HepG2 (cell line): ENCODE measurements at regions not wholly inside any gene's neighbourhood (a gene's known extent, or its start where the extent isn't known, plus 50 kb on each side); places are given as distances from the start of the nearest gene placed in this dataset.

Experiments used
- ATAC-seq: fragments of 200-7000 bp; cut with Tn5 transposase; 3 replicates; pipeline ENCODE4 v1.9.1; 2020; ENCODE audit warnings: mild to moderate bottlenecking, moderate library complexity
- BruUV-seq: library from RNA; stranded (reverse); fragments of 400-500 nt; replicated peaks from 2 replicates; lab custom pipeline; 2021; lab: Mats Ljungman, UMichigan
- CTCF ChIA-PET: fragments of 300-600 bp; formaldehyde crosslinking; extraction: SDS; loops from one replicate; lab custom pipeline; 2021; ENCODE audit warnings: low total read pairs, inconsistent platforms, low intra/inter-chr PET ratio; lab: Yijun Ruan, JAX
- POLR2A ChIA-PET: fragments of 350-600 bp; sonication (Branson Sonifier 250); formaldehyde crosslinking; loops from one replicate; lab custom pipeline; 2020; ENCODE audit warnings: antibody characterized with exemption, inconsistent platforms; lab: Yijun Ruan, JAX
- DNase-seq: peaks from one replicate; pipeline ENCODE4 v3.0.0-alpha.2; 2015; ENCODE audit warnings: low spot score
- FAIRE-seq: peaks from 3 replicates; lab custom pipeline; 2011; peaks lifted over from hg19 to GRCh38; lab: Jason Lieb, UNC
- H2AFZ ChIP-seq: one replicate; pipeline ENCODE4 v1.6.1; 2011; ENCODE audit warnings: low read length, inconsistent platforms
- H3K27ac ChIP-seq: fragments of 300-600 bp; 3 replicates; pipeline ENCODE4 v1.8.0; 2011; ENCODE audit warnings: mixed run types, mild to moderate bottlenecking, mixed read lengths, low read length, inconsistent platforms; ENCODE audit not compliant: insufficient read depth; ENCODE audit errors: extremely low read length
- H3K27me3 ChIP-seq, 2 experiments: fragments of 200-600 bp in 1 of 2; 2 replicates in 1 of 2; 3 replicates in 1 of 2; pipeline versions ENCODE4 v1.6.0 to v1.8.0; 2011; ENCODE audit warnings: low read length in 2 of 2, mild to moderate bottlenecking in 2 of 2, moderate library complexity in 2 of 2, inconsistent platforms in 1 of 2; ENCODE audit not compliant: insufficient read depth in 2 of 2, control insufficient read depth in 1 of 2
- H3K36me3 ChIP-seq, 2 experiments: fragments of 200-600 bp in 1 of 2; replicated peaks in 1 of 2; 2 replicates in 1 of 2; 3 replicates in 1 of 2; pipeline versions ENCODE4 v1.5.1 to v1.8.0; 2011; ENCODE audit warnings: low read length in 2 of 2, inconsistent platforms in 1 of 2; ENCODE audit not compliant: insufficient read depth in 2 of 2, control insufficient read depth in 1 of 2
- H3K4me1 ChIP-seq: 2 replicates; pipeline ENCODE4 v1.5.1; 2012; ENCODE audit warnings: low read length, inconsistent platforms; ENCODE audit not compliant: insufficient read depth
- H3K4me2 ChIP-seq: 2 replicates; pipeline ENCODE4 v1.6.0; 2011; ENCODE audit warnings: low read depth, low read length, inconsistent platforms
- H3K4me3 ChIP-seq, 3 experiments: fragments of 200-600 bp in 1 of 3; sonication (generic), shearing (Covaris generic) in 1 of 3; replicated peaks in 1 of 3; 2 replicates each; pipeline ENCODE4 v1.5.1; 2011 to 2016; ENCODE audit warnings: low read length in 3 of 3, inconsistent platforms in 2 of 3, low read depth in 2 of 3, mild to moderate bottlenecking in 2 of 3, control low read depth in 1 of 3, mixed read lengths in 1 of 3; ENCODE audit not compliant: insufficient read depth in 1 of 3
- H3K79me2 ChIP-seq: one replicate; pipeline ENCODE4 v1.6.1; 2011; ENCODE audit warnings: low read length, inconsistent platforms; ENCODE audit not compliant: insufficient read depth
- H3K9ac ChIP-seq: 2 replicates; pipeline ENCODE4 v1.6.0; 2011; ENCODE audit warnings: mild to moderate bottlenecking, low read depth, low read length, inconsistent platforms; ENCODE audit not compliant: insufficient read depth
- H3K9me3 ChIP-seq: 2 replicates; pipeline ENCODE4 v1.5.1; 2012; ENCODE audit warnings: mild to moderate bottlenecking, low read length
- H4K20me1 ChIP-seq: 2 replicates; pipeline ENCODE4 v1.6.0; 2011; ENCODE audit warnings: inconsistent platforms, mild to moderate bottlenecking, low read length, moderate library complexity; ENCODE audit not compliant: insufficient read depth
- MAFF ChIP-seq: IDR thresholded peaks from 2 replicates; pipeline ENCODE4 v1.6.1; 2011; ENCODE audit warnings: low read depth, low read length, improper control_type of control experiment
- NCOA2 ChIP-seq: sonication (generic); formaldehyde crosslinking; IDR thresholded peaks from 2 replicates; pipeline ENCODE4 v1.8.0; 2022; ENCODE audit warnings: inconsistent platforms
- PCBP2 ChIP-seq: fragments of 200-400 bp; formaldehyde crosslinking; optimal IDR thresholded peaks from 2 replicates; pipeline ENCODE3; 2018; ENCODE audit warnings: low read length, low read depth; ENCODE audit not compliant: poor library complexity, severe bottlenecking
- WIZ ChIP-seq: sonication (generic); formaldehyde crosslinking; IDR thresholded peaks from 2 replicates; pipeline ENCODE4 v1.5.1; 2020; ENCODE audit warnings: mild to moderate bottlenecking, missing genetic modification reagents
- ZNF232 ChIP-seq: sonication (generic); formaldehyde crosslinking; IDR thresholded peaks from 2 replicates; pipeline ENCODE4 v1.4.0; 2020; ENCODE audit warnings: missing genetic modification reagents, borderline replicate concordance
- ZNF318 ChIP-seq: sonication (generic); formaldehyde crosslinking; IDR thresholded peaks from 2 replicates; pipeline ENCODE4 v1.4.0; 2020; ENCODE audit warnings: mild to moderate bottlenecking, missing genetic modification reagents
- WGBS: methylation state at CpG from one replicate; pipeline ENCODE4 v1.1.6; 2017; ENCODE audit warnings: low lambda C conversion rate; 5-methylcytosine and 5-hydroxymethylcytosine counted together
- in situ Hi-C: cut with HindIII; loops from 2 replicates; pipeline ENCODE4 v1.10.0; 2017; ENCODE audit warnings: low pct_unique_long_range_greater_than_20kb; ENCODE audit not compliant: extremely low pct_ligation_motif_present
- intact Hi-C: fragments of 100-400 bp; cut with micrococcal nuclease; formaldehyde crosslinking; loops from one replicate; pipeline ENCODE4 v1.10.0; 2022; ENCODE audit not compliant: unreplicated experiment
- TF ChIP-seq, protein P1 (sequence below): sonication (generic); formaldehyde crosslinking; IDR thresholded peaks from 2 replicates; pipeline ENCODE4 v1.4.0; 2020; ENCODE audit warnings: missing genetic modification reagents, mild to moderate bottlenecking, borderline replicate concordance

DNA sequence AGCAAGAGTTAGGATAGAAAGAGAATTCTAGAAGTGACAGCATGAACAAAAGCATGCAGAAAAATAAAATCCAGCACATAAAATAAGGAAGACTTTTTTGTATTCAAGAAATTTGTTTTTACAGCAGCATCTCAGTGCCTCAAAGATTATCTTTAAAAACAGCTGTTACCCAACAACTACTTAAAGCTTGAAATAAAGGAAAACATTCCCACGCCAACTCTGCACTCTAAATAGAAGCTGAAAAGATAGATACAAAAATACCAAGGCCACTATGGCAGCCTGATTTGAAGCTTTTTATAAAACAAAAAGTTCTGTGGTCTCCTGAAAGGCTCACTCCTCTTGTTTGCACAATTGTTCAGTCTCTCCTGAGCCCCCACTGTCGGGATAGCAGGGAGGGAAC lies 83.6 kb upstream of the LRRC55 start:
- BruUV-seq: no TSS peak
- CTCF ChIA-PET: no interaction called here
- FAIRE-seq: no peak

More for the DNA sequence above, 83.6 kb upstream of the LRRC55 start:
- WGBS: 9% methylated on average over 2 of the region's 2 CpGs
- no peaks in the 10 kb centered on the region for H3K36me3 ChIP-seq
- H3K4me2 ChIP-seq: no peak overlapping the region
- H4K20me1 ChIP-seq: no peaks in the 10 kb centered on the region
- H3K79me2 ChIP-seq: no peaks in the 10 kb centered on the region
- ATAC-seq (no peak), DNase-seq (no peak)
- H3K27ac ChIP-seq: no peak overlapping the region
- H3K27me3 ChIP-seq: no peaks in the 10 kb centered on the region
- no peaks in the 10 kb centered on the region for H3K9me3 ChIP-seq
- POLR2A ChIA-PET: no interaction called here
- H3K4me3 ChIP-seq: no peak overlapping the region
- no peak overlapping the region for H2AFZ ChIP-seq
- intact Hi-C loops (no loop called here), in situ Hi-C loops (no loop called here)
- TF ChIP-seq ZNF318 (CRISPR knock-in tag) (no peak), MAFF (no peak), WIZ (no peak), NCOA2 (no peak), PCBP2 (no peak), ZNF232 (no peak)
- TF ChIP-seq, protein P1, sequence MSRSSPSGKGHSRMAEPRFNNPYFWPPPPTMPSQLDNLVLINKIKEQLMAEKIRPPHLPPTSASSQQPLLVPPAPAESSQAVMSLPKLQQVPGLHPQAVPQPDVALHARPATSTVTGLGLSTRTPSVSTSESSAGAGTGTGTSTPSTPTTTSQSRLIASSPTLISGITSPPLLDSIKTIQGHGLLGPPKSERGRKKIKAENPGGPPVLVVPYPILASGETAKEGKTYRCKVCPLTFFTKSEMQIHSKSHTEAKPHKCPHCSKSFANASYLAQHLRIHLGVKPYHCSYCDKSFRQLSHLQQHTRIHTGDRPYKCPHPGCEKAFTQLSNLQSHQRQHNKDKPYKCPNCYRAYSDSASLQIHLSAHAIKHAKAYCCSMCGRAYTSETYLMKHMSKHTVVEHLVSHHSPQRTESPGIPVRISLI (CRISPR knock-in tag): no peak
- no peaks in the 10 kb centered on the region for H3K4me1 ChIP-seq
- no peak overlapping the region for H3K9ac ChIP-seq
